HG02642 (cell line): ENCODE measurements at regions not wholly inside any gene's neighbourhood (a gene's known extent, or its start where the extent isn't known, plus 50 kb on each side); places are given as distances from the start of the nearest gene placed in this dataset.
A peak's percentile ranks its signal among the peaks of the same experiment; 100 is the strongest.
"Not testable (repeated sequence)": the region's sequence is repeated elsewhere in the genome, so short reads cannot be mapped to it uniquely, and the experiment has no call there.

ENCODE experiments used
- ATAC-seq: cut with Tn5 transposase; IDR thresholded peaks from one replicate; pipeline ENCODE4 v1.9.1; 2021; ENCODE audit warnings: mild to moderate bottlenecking; ENCODE audit not compliant: unreplicated experiment, poor library complexity

DNA sequence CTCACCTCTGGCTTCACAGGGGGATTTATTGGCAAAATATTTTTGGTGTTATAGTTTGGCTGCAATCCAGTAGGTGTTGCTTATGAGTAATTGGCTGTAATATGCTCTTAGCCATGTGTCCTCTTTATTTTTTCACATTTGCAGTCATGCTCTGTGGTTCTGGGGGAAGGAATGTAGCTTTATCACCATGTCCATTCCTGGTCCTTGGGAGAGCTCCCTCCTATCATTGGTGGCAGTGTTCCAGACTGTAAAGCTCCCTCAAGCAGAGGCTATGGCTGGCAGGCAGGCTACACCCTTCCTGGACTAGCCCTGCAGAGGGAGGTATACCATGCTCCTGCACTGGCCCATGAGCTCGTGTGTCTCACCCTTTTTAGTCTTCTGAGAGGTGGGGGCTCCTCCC is 120.0 kb upstream of the FSIP2 start:
- ATAC-seq: no peak

- no peak for ATAC-seq
These were observed 113.0 kb upstream of the FSIP2 start for GRCh38 chr2:185625604-185626003.

- peak; percentile 66 for ATAC-seq
These were observed 109.6 kb upstream of the FSIP2 start for GRCh38 chr2:185628985-185629384.

GRCh38 chr2:185633621-185634020 is 105.0 kb upstream of the FSIP2 start:
- no peak for ATAC-seq

GRCh38 chr2:185638771-185639170 is 99.8 kb upstream of the FSIP2 start:
- no peak for ATAC-seq

- ATAC-seq: no peak
These were observed 98.0 kb upstream of the FSIP2 start for GRCh38 chr2:185640588-185640987.

GRCh38 chr2:185643434-185643833 is 95.2 kb upstream of the FSIP2 start:
- no peak for ATAC-seq

DNA sequence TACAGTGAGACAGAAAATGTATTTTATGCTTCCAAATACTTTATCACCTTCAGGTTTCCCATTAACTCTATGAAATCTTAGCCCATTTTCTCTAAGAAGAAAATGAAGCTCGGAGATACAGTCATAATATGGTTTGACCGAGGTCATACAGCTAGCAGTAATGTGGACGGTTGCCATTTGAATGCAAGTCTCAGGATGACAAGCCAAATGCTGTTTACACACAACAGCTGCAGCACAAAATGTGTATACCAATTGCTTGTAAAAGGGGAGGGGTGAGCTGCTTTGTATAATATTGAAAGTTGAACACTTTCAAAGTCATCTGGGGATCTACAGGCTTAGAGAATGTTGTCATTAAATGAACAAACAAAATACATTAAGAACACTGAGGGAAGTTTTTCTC is 93.8 kb upstream of the FSIP2 start:
- ATAC-seq: peak; percentile 68

DNA sequence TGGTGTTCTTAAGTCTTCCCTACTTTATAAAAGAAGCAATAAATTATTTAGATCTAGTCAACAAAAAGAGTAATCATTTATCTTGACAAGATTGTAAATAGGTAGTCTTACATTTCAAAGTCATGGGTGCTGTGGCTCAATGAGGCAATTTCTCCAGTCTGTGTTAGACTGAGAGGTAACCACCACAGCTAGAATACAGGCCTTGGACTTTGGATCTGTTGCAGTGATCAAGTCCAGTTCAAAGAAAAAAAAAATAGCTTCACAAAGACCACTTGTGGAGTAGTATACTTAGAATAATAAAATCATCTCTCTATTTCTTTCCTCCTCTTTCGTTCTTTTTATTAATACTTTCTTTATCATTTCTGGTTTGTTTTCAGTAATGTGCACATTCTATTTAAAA is 93.1 kb upstream of the FSIP2 start:
- ATAC-seq: no peak

GRCh38 chr2:185658750-185659149 is 79.9 kb upstream of the FSIP2 start:
- no peak for ATAC-seq

GRCh38 chr2:185663811-185664210 is 74.8 kb upstream of the FSIP2 start:
- ATAC-seq: no peak

DNA sequence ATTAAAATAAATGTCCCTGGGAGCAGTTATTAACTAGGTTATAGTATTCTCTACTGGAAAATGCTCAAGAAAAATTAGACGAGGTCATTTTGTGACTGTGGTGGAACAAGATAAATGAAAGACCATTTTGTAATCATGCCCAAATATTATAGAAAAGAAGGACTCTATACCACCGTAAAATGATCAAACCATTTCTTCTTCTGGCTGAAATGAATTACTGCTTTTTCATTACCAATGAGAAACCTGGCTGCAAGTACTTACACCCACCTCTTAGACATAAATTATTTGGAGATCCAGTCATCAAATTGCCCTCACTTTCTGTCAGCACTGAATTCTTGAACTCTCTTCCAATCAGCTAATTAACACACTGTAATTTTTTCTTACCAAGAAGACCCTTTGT is 74.2 kb upstream of the FSIP2 start:
- no peak for ATAC-seq

DNA sequence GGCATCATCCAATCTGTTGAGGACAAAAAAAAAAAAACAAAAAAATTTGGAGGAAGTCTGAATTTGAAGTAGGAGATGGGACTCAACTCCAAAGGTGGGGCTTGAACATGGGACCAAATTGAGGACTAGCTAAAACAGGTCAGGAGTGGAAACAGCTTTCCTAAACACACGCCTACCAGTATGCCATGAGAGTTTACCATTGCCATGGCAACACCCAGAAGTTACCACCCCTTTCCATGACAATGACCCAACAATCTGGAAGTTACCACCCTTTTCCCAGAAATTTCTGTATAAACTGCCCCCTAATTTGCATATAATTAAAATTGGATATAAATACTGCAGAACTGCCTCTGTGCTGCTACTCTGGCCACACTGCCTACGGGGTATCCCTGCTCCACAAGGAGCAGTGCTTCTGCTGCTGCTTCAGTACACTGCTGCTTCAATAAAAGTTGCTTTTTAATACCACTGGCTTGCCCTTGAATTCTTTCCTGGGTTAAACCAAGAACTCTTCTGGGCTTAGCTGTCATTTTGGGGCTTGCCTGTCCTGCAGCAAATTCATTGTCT is 73.3 kb upstream of the FSIP2 start:
- ATAC-seq: no peak

GRCh38 chr2:185667452-185667851 is 71.2 kb upstream of the FSIP2 start:
- no peak for ATAC-seq

DNA sequence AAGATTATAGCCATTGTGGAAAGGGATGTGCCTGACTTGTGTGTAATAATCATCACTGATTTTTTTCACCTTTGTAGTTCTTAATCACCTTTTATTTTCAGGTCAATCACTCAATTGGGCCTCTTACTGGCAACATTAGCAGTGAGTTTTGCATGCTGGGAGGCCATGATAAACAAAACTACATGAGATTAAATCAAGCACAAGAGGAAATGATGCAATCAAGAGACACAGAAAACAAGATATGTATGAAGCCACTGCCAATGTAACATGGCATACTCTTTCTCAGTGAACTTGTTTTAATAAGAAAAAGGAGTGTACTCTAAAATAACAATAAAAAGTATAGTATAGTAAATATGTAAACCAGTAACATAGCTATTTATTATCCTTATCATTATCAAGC is 69.9 kb upstream of the FSIP2 start:
- ATAC-seq: no peak

DNA sequence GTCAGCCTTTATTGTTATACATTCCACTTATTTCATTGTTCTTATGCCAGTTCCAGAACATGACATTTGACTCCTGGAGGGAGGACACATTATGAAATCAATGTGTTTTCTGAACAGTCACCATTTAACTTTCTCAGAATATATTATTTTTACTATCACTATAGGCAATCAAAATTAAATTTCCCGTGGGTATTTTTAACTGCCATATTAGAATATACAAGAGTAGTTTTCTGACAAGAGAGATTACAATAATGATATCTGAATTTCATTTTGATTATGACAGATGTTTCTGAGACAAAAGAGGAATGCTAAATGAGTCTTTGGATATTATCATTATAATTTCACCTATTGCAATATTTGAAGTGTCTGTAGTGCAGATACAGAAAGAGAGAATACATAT is 64.4 kb upstream of the FSIP2 start:
- ATAC-seq: no peak

DNA sequence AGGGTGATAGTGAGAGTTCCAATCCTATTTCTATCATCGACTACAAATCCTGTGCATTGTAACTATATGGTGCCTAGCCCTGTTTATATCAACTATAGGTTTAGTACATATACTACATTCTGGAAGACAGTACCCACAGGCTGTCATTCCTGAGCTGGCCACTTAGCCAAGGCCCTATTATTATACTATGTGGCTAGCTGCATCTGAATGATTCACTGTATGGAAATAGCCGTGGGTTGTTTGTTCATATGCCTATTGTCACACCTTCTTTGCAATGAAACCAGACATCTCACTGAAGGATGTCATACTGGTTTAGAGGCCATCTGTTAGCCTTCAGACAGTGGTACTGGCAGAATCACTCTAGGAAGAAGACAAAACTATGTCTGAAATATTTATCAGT is 62.3 kb upstream of the FSIP2 start:
- no peak for ATAC-seq

DNA sequence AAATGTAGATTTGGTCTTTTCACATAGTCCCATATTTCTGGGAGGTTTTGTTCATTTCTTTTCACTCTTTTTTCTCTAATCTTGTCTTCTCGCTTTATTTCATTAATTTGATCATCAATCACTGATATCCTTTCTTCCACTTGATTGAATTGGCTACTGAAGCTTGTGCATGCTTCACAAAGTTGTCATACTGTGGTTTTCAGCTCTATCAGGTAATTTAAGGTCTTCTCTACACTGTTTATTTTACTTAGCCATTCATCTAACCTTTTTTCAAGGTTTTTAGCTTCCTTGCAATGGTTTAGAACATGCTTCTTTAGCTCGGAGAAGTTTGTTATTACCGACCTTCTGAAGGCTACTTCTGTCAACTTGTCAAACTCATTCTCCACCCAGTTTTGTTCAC is 51.6 kb upstream of the FSIP2 start:
- ATAC-seq: not testable (repeated sequence)

DNA sequence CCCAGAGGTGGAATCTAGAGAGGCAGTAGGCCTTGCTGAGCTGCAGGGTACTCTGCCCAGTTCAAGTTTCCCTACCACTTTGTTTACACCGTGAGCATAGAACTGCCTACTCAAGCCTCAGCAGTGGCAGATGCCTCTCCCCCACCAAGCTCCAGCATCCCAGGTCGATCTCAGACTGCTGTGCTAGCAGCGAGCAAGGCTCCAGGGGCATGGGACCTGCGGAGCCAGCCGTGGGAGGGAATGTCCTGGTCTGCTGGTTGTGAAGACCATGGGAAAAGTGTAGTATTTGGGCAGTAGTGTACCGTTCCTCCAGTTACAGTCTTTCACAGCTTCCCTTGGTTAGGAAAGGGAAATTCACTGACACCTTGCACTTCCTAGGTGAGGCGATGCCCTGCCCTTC is 50.6 kb upstream of the FSIP2 start:
- no peak for ATAC-seq
